Right lobe of liver (tissue), 4 donors: ENCODE measurements at regions not wholly inside any gene's neighbourhood (a gene's known extent, or its start where the extent isn't known, plus 50 kb on each side); places are given as distances from the start of the nearest gene placed in this dataset.

ENCODE experiments used
- POLR2A ChIP-seq: fragments of 450-650 bp; IDR thresholded peaks from one replicate; pipeline ENCODE4 v1.6.1; 2017; ENCODE audit warnings: antibody characterized with exemption, mild to moderate bottlenecking
- TF ChIP-seq, protein P1 (sequence below), 4 donors: fragments of 200-600 bp in 3 of 4; fragments of 450-650 bp in 1 of 4; IDR thresholded peaks; one replicate each; pipeline versions ENCODE4 v1.5.1 to v1.8.0; 2016 to 2022; ENCODE audit warnings: antibody characterized with exemption in 4 of 4, mild to moderate bottlenecking in 2 of 4
- donor health status: DM: no; HTN: no; CAD: no.
- donor health status: DM: no; HTN: no; CAD: no.
- donor health status: DM: no; HTN: yes; CAD: no.

DNA sequence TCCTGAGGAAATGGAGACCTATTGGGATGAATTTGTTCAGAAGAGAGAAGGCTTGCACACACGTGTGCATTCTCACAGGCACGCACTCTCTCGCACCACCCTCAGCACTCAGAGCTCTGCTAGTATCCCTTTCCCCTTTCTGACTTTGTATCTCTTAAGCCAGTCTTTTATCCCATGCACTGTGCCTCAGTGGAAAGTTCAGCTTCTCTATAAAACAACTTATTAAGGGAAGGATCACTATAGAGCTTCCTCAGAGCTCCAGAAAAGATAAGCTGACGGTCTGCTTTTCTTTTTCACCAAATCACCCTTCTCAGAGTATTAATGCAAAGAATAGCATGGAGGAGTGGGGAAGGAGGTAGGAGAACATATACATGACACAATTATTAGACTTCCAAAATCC, 207.8 kb downstream of the ENC1 start:
- TF ChIP-seq, protein P1, sequence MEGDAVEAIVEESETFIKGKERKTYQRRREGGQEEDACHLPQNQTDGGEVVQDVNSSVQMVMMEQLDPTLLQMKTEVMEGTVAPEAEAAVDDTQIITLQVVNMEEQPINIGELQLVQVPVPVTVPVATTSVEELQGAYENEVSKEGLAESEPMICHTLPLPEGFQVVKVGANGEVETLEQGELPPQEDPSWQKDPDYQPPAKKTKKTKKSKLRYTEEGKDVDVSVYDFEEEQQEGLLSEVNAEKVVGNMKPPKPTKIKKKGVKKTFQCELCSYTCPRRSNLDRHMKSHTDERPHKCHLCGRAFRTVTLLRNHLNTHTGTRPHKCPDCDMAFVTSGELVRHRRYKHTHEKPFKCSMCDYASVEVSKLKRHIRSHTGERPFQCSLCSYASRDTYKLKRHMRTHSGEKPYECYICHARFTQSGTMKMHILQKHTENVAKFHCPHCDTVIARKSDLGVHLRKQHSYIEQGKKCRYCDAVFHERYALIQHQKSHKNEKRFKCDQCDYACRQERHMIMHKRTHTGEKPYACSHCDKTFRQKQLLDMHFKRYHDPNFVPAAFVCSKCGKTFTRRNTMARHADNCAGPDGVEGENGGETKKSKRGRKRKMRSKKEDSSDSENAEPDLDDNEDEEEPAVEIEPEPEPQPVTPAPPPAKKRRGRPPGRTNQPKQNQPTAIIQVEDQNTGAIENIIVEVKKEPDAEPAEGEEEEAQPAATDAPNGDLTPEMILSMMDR (IDR thresholded peaks at IDR 0.05) = no peak
- no peak for TF ChIP-seq POLR2A
